ENCODE measurements at regions not wholly inside any gene's neighbourhood (a gene's known extent, or its start where the extent isn't known, plus 50 kb on each side); places are given as distances from the start of the nearest gene placed in this dataset.
"Not testable (repeated sequence)": the region's sequence is repeated elsewhere in the genome, so short reads cannot be mapped to it uniquely, and the experiment has no call there.

DNA sequence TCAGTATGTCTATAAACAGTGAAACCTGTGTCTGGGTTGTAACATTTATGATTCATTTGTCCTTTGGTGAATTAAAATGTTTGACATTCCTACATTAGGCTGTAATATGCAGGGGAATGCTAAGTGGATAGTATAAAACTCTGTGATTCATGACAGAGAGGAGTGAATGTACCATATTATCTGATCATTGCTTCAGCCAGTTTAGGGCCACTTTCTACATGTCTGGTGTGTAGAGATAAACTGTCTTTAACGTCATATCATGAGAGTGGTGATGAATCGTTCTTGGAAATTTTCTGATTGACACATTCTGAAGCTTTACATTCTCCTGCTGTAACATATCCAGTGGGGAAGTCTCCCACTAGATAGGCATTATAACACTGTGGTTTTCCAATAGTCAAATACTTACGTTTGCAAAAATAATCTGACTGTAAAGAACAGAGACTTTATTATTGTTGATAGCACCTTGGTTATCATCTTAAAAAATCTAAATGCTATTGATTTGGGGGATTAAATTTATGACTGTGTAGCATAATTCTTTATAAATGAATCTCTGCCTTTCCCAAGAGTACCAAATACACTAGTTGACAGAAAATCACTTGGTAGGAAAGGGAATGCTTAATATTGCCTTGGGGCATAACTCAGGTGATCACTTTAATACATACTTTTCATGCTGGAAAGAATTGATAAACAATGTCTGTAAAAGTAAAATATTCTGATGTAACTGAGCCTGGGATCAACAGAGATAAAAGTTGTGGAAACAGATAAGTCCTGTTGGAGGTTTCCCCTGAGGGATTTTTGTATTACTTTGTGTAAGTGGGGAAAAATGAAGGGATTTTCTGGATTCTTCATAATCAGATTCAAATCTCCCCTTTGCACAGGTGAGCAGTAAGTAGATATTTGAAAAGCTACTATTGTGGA is 427.9 kb downstream of the JRKL start:
- POLR2A ChIA-PET: no interaction called here
- DNase-seq (ENCODE audit: extremely low spot score): no peak
- TF ChIP-seq CTBP1 (IDR thresholded peaks at IDR 0.05; ENCODE audit: borderline replicate concordance) (no peak), HDGF (IDR thresholded peaks at IDR 0.05; ENCODE audit: borderline replicate concordance) (no peak)
- CTCF ChIA-PET: no interaction called here

- CTCF ChIA-PET: interaction anchor here (0.7 to 1.0 kb wide), 2 partner anchors 113 to 363 kb away, joined by 3 to 4 read pairs; no protein-coding TSS in a partner anchor
- POLR2A ChIA-PET: no interaction called here
- no peak for TF ChIP-seq NFRKB (IDR thresholded peaks at IDR 0.05)
- no peak for TF ChIP-seq BHLHE40 (IDR thresholded peaks at IDR 0.05; ENCODE audit: borderline replicate concordance)
- TF ChIP-seq TARDBP (IDR thresholded peaks at IDR 0.05): no peak
- no peak for TF ChIP-seq LEF1 (IDR thresholded peaks at IDR 0.05; ENCODE audit: borderline replicate concordance)
- TF ChIP-seq SUZ12 (IDR thresholded peaks at IDR 0.05): no peak
- no peak for TF ChIP-seq ARNT (IDR thresholded peaks at IDR 0.05)
- TF ChIP-seq FOXA1 (IDR thresholded peaks at IDR 0.05): no peak
- no peak for TF ChIP-seq HDGF (IDR thresholded peaks at IDR 0.05; ENCODE audit: borderline replicate concordance)
- no peak for TF ChIP-seq ZNF384 (IDR thresholded peaks at IDR 0.05)
- no peak for TF ChIP-seq FOXM1 (IDR thresholded peaks at IDR 0.05; ENCODE audit: borderline replicate concordance)
- no peak for TF ChIP-seq ELF4 (IDR thresholded peaks at IDR 0.05)
- TF ChIP-seq CTBP1 (IDR thresholded peaks at IDR 0.05; ENCODE audit: borderline replicate concordance): no peak
- TF ChIP-seq L3MBTL2 (conservative IDR thresholded peaks at IDR 0.05): no peak
- TF ChIP-seq, protein P1, sequence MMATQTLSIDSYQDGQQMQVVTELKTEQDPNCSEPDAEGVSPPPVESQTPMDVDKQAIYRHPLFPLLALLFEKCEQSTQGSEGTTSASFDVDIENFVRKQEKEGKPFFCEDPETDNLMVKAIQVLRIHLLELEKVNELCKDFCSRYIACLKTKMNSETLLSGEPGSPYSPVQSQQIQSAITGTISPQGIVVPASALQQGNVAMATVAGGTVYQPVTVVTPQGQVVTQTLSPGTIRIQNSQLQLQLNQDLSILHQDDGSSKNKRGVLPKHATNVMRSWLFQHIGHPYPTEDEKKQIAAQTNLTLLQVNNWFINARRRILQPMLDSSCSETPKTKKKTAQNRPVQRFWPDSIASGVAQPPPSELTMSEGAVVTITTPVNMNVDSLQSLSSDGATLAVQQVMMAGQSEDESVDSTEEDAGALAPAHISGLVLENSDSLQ (IDR thresholded peaks at IDR 0.05): no peak
- TF ChIP-seq SP1 (IDR thresholded peaks at IDR 0.05): no peak
- no peak for TF ChIP-seq FOXK2 (IDR thresholded peaks at IDR 0.05)
- DNase-seq (ENCODE audit: extremely low spot score): no peak
Measured at GRCh38 chr11:96827164-96827563, 437.4 kb downstream of the JRKL start.

DNA sequence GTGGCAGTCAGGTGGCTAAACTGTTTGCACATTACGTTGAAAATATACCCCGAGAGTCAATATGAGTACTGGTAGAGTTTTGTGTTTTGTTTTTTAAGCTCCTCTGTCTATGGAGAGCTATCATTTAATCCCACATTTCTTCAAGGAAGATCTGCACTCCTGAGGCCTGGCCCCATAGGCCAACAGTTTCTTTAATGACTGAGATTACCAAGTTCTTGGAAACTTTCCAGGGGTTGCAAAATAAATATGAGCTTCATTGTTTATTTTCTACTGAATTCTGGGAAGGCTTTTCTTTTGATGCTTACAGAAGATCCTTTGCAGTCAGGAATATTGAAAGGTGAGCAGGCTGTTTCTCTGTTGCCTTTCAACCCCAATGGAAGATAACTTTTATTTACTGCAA is 452.0 kb downstream of the JRKL start:
- ChIA-PET CTCF (no interaction called here), POLR2A (no interaction called here)
- TF ChIP-seq L3MBTL2 (conservative IDR thresholded peaks at IDR 0.05) (no peak), CTBP1 (IDR thresholded peaks at IDR 0.05; ENCODE audit: borderline replicate concordance) (no peak), ELF4 (IDR thresholded peaks at IDR 0.05) (no peak), ZNF384 (IDR thresholded peaks at IDR 0.05) (no peak), SP1 (IDR thresholded peaks at IDR 0.05) (no peak), ARNT (IDR thresholded peaks at IDR 0.05) (no peak), LEF1 (IDR thresholded peaks at IDR 0.05; ENCODE audit: borderline replicate concordance) (no peak), NFRKB (IDR thresholded peaks at IDR 0.05) (no peak), FOXA1 (IDR thresholded peaks at IDR 0.05) (no peak), HDGF (IDR thresholded peaks at IDR 0.05; ENCODE audit: borderline replicate concordance) (no peak)
- no peak for DNase-seq (ENCODE audit: extremely low spot score)

- TF ChIP-seq CTBP1 (IDR thresholded peaks at IDR 0.05; ENCODE audit: borderline replicate concordance): no peak
- TF ChIP-seq HDGF (IDR thresholded peaks at IDR 0.05; ENCODE audit: borderline replicate concordance): no peak
- TF ChIP-seq FOXK2 (IDR thresholded peaks at IDR 0.05): no peak
- TF ChIP-seq LEF1 (IDR thresholded peaks at IDR 0.05; ENCODE audit: borderline replicate concordance): no peak
- TF ChIP-seq L3MBTL2 (conservative IDR thresholded peaks at IDR 0.05): no peak
- TF ChIP-seq SP1 (IDR thresholded peaks at IDR 0.05): no peak
- TF ChIP-seq FOXA1 (IDR thresholded peaks at IDR 0.05): no peak
- no peak for TF ChIP-seq ARNT (IDR thresholded peaks at IDR 0.05)
- POLR2A ChIA-PET: no interaction called here
- DNase-seq (ENCODE audit: extremely low spot score): no peak
- CTCF ChIA-PET: no interaction called here
Measured at GRCh38 chr11:96842731-96843130, 452.9 kb downstream of the JRKL start.

- CTCF ChIA-PET: no interaction called here
- no peak for DNase-seq (ENCODE audit: extremely low spot score)
- POLR2A ChIA-PET: no interaction called here
- TF ChIP-seq, protein P1 (IDR thresholded peaks at IDR 0.05): no peak
- TF ChIP-seq LEF1 (IDR thresholded peaks at IDR 0.05; ENCODE audit: borderline replicate concordance): no peak
Measured at GRCh38 chr11:96854425-96854824, 464.6 kb downstream of the JRKL start.

DNA sequence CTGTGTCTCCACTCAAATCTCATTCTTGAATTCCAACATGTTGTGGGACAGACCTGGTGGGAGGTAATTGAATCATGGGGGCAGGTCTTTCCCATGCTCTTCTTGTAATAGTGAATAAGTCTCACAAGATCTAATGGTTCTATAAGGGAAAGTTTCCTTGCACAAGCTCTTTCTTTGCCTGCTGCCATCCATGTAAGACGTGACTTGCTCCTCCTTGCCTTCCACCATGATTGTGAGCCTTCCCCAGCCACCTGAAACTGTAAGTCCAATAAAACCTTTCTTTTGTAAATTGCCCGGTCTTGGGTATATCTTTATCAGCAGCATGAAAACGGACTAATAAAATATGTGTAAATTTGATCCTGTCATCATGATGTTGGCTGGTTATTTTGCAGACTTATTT is 471.9 kb downstream of the JRKL start:
- DNase-seq (ENCODE audit: extremely low spot score); POLR2A ChIA-PET: not testable (repeated sequence)
- CTCF ChIA-PET: interaction anchor here (0.7 kb wide), 1 partner anchor 15 kb away, joined by 4 read pairs; no protein-coding TSS in a partner anchor

DNA sequence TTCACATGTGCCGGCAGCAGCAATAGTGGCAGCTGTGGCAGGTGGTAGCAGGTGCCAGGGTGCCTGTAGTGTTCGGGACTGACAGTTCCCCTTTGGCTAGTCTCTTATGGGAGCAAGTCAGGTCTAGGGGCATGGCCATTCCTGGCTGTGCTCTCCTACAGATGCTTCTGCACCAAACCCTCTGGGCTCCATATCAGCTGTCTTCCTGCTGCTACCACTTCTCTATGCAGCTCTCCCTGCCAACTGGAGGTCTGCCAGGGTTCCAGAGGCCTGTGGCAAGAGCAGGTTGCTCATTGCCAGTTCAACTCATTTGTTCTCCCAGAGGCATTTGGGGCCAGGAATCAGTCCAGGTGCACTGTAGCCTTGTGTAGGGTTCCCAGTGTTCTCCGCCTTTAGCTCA is 473.7 kb downstream of the JRKL start:
- ChIA-PET POLR2A (no interaction called here), CTCF (no interaction called here)

DNA sequence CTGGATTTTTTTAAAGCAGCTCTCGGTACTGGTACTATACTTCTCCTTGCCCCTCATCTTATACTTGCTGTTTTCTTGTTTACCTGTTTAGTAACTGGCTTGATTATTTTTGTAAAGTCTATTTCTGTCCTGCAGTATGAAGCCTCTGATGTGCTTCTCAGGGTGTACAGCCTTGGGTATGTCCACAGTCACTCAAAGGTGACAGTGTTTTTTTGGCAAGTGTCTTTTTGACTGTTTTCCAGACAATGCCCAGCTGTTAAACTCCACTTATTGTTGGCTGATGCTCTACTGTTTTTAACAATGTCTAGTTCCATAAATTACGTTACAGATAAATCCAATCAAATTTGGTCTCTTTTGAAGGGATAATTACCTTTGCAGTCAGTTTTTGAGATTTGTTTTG is 475.2 kb downstream of the JRKL start:
- ChIA-PET CTCF (no interaction called here), POLR2A (no interaction called here)
- no peak for TF ChIP-seq SP1 (IDR thresholded peaks at IDR 0.05)
- TF ChIP-seq, protein P1 (IDR thresholded peaks at IDR 0.05): no peak
- no peak for TF ChIP-seq ARNT (IDR thresholded peaks at IDR 0.05)
- TF ChIP-seq LEF1 (IDR thresholded peaks at IDR 0.05; ENCODE audit: borderline replicate concordance): no peak
- no peak for TF ChIP-seq ZNF384 (IDR thresholded peaks at IDR 0.05)
- no peak for TF ChIP-seq FOXK2 (IDR thresholded peaks at IDR 0.05)
- no peak for TF ChIP-seq L3MBTL2 (conservative IDR thresholded peaks at IDR 0.05)
- no peak for TF ChIP-seq SUZ12 (IDR thresholded peaks at IDR 0.05)
- TF ChIP-seq HDGF (IDR thresholded peaks at IDR 0.05; ENCODE audit: borderline replicate concordance): no peak
- no peak for TF ChIP-seq NFRKB (IDR thresholded peaks at IDR 0.05)
- no peak for TF ChIP-seq TARDBP (IDR thresholded peaks at IDR 0.05)
- no peak for TF ChIP-seq ELF4 (IDR thresholded peaks at IDR 0.05)
- DNase-seq (ENCODE audit: extremely low spot score): no peak

More for the DNA sequence above, 473.7 kb downstream of the JRKL start:
- no peak for DNase-seq (ENCODE audit: extremely low spot score)
- no peak for TF ChIP-seq HDGF (IDR thresholded peaks at IDR 0.05; ENCODE audit: borderline replicate concordance)
